Left colon (tissue), 2 donors: ENCODE measurements at regions not wholly inside any gene's neighbourhood (a gene's known extent, or its start where the extent isn't known, plus 50 kb on each side); places are given as distances from the start of the nearest gene placed in this dataset.
"Not testable (repeated sequence)": the region's sequence is repeated elsewhere in the genome, so short reads cannot be mapped to it uniquely, and the experiment has no call there.

Experiments used
- ATAC-seq: fragments of 200-7000 bp; cut with Tn5 transposase; one replicate; pipeline ENCODE4 v1.9.1; 2020; ENCODE audit warnings: mild to moderate bottlenecking, moderate library complexity
- DNase-seq, 2 donors: peaks; one replicate each; pipeline ENCODE4 v3.0.0-alpha.2; 2020
- intact Hi-C, 2 donors: fragments of 100-400 bp; cut with DNase I in 1 of 2; cut with micrococcal nuclease in 1 of 2; formaldehyde crosslinking; loops; one replicate each; pipeline versions ENCODE4 v1.11.2 to v1.14.0; 2022; cut with DNase I, micrococcal nuclease
- donor health status: DM: no; HTN: no; CAD: no.
- donor health status: DM: yes; HTN: yes; CAD: no.

GRCh38 chr15:53171571-53171970 is 381.4 kb upstream of the ONECUT1 start:
- intact Hi-C loops = no loop called here
- no peak for ATAC-seq
- DNase-seq = no peak

DNA sequence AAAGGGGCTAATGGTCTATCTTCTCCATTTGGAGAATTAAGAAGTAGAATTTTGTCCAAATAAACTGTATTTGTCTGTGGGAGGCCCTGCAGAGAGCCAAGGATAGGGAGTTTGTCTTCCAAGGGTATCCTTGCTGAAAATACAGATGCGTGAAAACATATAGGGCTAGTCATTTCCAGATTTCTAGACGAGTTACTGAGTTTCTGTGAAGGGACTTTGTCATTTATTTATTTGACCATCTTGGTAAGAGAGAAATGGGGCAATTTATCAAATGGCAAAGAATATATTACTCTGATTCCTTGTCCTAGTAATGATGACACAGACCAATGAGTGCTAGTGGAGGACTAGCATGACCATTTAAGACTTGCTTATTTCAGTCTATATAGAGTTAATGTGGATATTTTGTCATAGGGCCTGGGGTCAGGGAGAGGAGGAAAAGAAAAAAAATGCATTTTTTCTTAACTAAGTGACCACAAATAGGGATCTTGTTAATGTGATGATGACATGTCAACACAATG is 376.6 kb upstream of the ONECUT1 start:
- DNase-seq = no peak
- ATAC-seq = no peak
- intact Hi-C loops = no loop called here

DNA sequence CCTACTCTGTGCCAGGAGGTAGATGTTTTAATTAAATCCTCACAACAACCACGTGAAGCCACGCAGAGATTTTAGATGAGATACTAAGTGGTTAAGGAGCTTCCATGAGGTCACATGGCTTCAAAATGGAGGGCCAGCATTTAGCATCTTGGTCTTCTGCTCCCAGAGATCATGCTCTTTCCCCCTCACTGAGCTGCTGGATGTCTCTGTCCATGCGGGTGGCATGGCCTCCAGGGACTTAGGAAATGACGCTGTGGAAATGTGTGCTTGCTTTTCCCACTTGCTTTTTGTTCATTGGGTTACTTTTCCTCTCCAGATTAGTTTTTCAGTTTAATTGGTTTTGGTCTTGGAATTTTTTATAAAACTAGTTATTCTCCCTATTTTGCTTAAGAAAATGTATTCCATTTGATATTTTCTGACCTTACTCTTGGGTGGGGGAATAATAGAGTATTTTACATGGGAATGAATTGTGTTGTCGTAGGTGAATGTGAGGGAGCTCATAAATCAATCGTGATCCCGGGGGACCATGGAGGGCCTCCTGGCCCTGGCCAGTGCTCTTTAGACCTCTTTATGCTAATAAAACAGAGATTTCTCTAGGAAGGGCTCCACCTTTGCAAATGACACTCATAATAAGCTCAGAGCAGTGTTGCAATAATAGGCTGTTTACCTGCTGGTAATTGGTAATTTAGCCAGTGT is 376.0 kb upstream of the ONECUT1 start:
- intact Hi-C loops = no loop called here
- DNase-seq = no peak
- no peak for ATAC-seq

GRCh38 chr15:53160092-53160704 is 370.1 kb upstream of the ONECUT1 start:
- no peak for ATAC-seq
- intact Hi-C loops = no loop called here

DNA sequence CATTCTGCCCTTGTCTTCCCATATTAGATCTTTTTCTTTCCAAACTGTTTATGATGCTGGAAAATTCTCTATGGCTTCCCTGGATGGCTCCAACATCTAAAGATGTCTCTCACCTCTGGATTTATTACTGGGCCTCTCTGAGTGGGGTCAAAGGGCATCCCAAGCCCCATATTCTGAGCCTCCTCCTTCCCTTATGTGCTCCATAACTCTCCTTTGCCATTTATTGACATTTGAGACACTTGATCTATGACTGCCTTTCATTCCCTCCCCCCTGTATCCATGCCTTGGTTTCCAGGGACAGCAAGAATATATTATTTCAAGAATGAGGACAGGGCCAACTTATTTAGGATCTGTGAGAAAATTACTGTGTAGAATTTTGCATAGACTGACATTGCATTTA is 369.3 kb upstream of the ONECUT1 start:
- ATAC-seq (no peak), DNase-seq (no peak)
- intact Hi-C loops = no loop called here

More at GRCh38 chr15:53160092-53160704, 370.1 kb upstream of the ONECUT1 start:
- DNase-seq = no peak

GRCh38 chr15:53158995-53159394 is 368.9 kb upstream of the ONECUT1 start:
- DNase-seq = no peak
- no peak for ATAC-seq
- intact Hi-C loops = no loop called here

DNA sequence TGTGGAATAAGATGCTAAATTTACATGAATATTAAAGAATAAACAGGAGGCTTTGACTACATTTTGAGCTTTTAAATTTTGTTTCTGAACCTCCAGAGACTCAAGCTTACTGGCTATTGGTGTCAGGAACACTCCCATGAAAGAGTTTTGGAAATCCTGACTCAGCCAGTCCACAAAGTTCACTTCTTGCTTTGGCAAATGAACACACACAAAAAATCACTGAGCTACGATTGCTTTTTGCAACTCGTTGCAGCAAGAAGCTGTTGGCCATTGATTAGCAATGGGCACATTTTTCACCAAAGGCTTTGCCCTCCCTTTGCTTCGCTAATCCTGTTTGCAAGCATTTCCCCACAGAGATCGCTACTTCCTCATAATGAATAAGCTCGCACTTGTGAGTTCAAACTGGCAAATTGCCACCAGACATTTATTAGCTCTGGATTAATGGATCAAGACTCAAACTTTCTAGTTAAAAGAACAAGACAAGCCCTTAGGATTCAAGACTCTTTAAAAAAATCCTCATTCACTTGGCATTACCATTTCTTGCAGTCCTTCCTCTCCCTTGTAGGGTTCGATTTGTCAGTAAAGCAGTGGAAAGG is 343.2 kb upstream of the ONECUT1 start:
- DNase-seq (no peak), ATAC-seq (no peak)
- intact Hi-C loops = no loop called here

DNA sequence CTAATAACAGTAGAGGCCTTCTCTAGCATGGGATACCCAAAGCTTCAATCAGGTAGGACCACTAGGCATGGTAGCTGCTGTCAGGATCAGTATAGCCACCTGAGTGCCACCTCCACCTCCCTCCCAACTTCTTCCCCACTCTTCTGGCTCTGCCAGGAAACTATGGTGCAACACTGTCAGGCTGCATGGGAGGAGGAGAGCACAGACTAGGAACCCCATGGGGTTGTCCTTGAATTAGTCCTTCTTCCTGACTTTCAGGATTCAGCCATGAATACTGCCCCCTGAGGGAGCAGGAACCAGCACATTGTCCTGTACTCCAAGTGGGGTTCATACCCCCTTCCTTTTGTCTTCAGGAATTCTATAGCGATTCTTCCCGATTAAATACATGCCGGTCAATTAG is 340.8 kb upstream of the ONECUT1 start:
- DNase-seq (no peak), ATAC-seq (no peak)
- intact Hi-C loops = no loop called here

DNA sequence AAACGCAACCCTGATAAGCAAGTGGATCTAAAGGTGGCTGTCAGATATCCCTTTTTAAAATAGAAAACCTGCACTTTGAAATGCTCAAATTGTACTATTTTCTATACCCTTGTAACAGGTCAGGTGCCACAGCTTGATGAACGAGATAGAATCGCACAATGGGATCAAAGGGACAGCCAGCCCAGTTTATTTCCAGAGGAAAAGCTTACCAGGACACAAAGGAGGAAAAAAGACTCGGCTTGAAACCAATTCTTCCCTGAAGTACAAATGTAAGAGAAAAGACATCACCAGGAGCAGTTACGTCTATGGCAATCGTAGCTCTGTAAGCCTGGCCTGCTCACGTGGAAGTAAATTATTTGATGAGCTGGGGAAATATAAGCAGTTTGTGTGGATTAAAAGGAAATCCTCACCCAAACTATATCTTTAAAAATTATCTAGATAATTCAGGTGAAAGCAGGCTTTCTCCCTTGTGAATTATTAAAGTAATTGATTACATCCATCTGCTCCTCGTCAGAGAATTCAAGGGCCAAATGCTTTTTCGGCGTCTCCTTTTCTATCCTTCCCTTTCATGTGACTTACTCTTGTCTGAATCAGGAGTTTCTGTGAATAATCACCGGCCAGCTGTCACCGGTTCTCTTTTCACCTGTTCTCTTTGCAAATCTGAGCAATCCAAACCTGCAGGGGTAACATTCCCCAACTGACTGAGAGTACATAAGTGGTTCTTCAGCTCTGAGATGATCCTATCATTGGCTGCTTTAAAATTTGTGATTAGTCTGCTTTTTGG is 339.2 kb upstream of the ONECUT1 start:
- DNase-seq (no peak), ATAC-seq (no peak)
- intact Hi-C loops = no loop called here

DNA sequence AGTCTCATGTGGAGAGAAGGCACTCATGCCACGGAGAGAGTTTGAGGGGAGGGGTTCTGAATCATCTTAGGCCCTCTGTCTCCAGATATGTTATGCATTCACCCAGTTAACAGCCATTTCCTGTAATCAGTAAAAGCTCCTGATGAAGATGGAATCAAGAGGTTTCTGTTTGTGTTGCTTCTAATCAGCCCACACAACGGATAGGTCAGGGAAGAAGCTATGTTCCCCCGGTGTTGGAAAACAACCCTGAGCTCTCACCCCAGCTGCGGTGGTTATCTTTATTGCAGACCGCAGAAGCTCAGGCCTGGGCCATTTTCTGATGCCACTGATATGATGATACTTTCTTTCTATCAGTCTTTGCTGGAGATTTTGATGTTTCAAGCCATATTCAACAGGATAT is 338.5 kb upstream of the ONECUT1 start:
- ATAC-seq (no peak), DNase-seq (no peak)
- intact Hi-C loops = no loop called here

DNA sequence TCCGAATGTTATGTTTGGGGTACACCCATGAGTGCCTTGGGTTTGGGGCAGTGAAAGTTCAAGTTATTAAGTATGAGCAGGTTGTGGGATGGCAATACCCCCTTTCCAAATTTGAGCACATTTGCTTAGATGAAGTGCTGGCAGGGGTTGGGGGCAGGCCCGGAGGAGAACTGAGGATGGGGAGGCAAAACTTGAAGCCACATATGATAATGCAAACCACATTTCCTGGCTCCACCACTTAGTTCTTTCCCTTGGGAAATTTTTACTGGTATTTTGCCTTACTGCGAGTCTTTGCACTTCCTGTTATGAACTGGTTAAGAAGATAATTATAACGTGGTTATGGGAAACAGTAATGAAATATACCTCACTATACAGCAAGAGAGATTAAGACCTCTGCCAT is 336.0 kb upstream of the ONECUT1 start:
- ATAC-seq (no peak), DNase-seq (no peak)
- intact Hi-C loops = no loop called here

- DNase-seq (no peak), ATAC-seq (peak; percentile 72)
- intact Hi-C loops = no loop called here
Observed at GRCh38 chr15:53122818-53123217, 332.7 kb upstream of the ONECUT1 start.

DNA sequence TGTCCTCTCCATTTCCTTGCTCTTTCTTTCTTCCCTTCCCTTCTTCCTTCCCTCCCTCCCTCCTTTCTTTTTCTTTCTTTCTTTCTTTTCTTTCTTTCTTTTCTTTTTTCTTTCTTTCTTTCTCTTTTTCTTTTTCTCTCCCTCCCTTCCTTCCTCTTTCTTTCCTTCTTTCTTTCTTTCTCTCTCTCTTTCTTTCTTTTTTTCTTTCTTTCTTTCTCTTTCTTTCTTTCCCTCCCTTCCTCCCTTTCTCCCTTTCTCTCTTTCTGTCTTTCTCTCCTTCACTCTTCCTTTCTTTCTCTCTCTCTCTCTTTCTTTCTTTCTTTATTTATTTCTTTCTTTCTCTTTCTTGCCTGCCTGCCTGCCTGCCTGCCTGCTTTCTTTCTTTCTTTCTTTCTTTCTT is 326.8 kb upstream of the ONECUT1 start:
- intact Hi-C loops, ATAC-seq, DNase-seq: not testable (repeated sequence)

- peak; percentile 66 for ATAC-seq
- DNase-seq = peak; percentile 11 to 32
- intact Hi-C loops = no loop called here
Observed at GRCh38 chr15:53116169-53116568, 326.0 kb upstream of the ONECUT1 start.

GRCh38 chr15:53115563-53115962 is 325.4 kb upstream of the ONECUT1 start:
- intact Hi-C loops = no loop called here
- peak; percentile 42 to 59 for DNase-seq
- peak; percentile 89 for ATAC-seq

GRCh38 chr15:53114960-53115359 is 324.8 kb upstream of the ONECUT1 start:
- intact Hi-C loops = no loop called here
- DNase-seq = peak; percentile 16 to 27
- peak; percentile 94 for ATAC-seq

DNA sequence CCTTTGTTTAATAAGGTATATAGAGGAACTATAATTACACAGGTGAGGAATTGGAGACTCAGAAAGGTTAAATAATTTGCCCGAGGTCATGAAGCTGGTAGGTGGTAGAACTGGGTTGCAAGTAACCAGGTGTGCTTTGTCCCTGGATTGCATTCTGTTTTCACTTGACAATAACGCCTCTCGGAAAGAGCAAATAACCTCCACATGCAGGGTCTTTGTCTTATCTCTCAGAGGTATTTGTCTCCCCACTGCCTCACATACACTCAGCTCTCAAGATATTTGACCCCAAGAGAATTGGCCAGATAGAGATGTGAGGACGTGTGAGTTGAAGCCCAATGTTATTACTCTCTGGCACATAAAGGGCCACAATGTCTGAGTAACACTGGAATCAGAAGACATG is 320.9 kb upstream of the ONECUT1 start:
- ATAC-seq (no peak), DNase-seq (no peak)
- intact Hi-C loops = no loop called here

DNA sequence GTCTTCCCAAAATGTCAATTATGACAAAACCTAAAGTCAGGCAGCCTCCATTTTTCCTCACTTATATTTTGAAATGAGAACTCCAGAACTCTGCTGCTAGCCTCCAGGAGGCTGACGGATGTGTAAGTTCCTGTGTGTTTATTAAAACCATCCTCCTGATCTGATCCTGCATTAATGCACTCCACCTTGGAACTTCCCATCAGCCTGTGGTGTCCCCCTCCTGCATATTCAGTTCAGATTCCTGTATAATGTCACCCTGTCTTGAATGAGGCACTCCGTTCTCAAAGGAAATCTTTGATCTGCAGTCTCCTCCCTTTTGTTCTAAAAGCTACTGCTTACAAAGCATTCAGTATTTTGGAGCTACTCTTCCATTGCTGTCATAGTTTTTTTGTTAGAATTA is 318.2 kb upstream of the ONECUT1 start:
- DNase-seq = no peak
- ATAC-seq = no peak
- intact Hi-C loops = no loop called here

GRCh38 chr15:53107855-53108254 is 317.7 kb upstream of the ONECUT1 start:
- DNase-seq (no peak), ATAC-seq (no peak)
- intact Hi-C loops = no loop called here
